ENCODE measurements at regions not wholly inside any gene's neighbourhood (a gene's known extent, or its start where the extent isn't known, plus 50 kb on each side); places are given as distances from the start of the nearest gene placed in this dataset.
A peak's percentile ranks its signal among the peaks of the same experiment; 100 is the strongest.

GRCh38 chr15:26355472-26356074 is 417.3 kb downstream of the GABRB3 start:
- no peak overlapping the region for H3K27ac ChIP-seq (ENCODE audit: low read depth, low read length)
- peaks cover 0 to 2% (median 0%) of the 10 kb centered on the region in 3 donors for H3K27me3 ChIP-seq (ENCODE audit: control insufficient read depth in 3 of 3, insufficient read depth in 3 of 3, low read length in 3 of 3)
- peak overlapping the region in 1 of 3 donors; percentile 12 for H3K9ac ChIP-seq (ENCODE audit: low read depth in 1 of 3, low read length in 3 of 3)
- no peaks in the 10 kb centered on the region for H3K9me3 ChIP-seq (ENCODE audit: control insufficient read depth in 3 of 3, low read length in 3 of 3)
- no peaks in the 10 kb centered on the region for H3K36me3 ChIP-seq (ENCODE audit: control insufficient read depth in 3 of 3, insufficient read depth in 3 of 3, low read length in 3 of 3)
- no peak overlapping the region for H3K4me3 ChIP-seq (ENCODE audit: low read length in 3 of 3)
- H3K4me1 ChIP-seq (ENCODE audit: control insufficient read depth in 3 of 3, insufficient read depth in 3 of 3, low read length in 3 of 3), result no peaks in the 10 kb centered on the region

GRCh38 chr15:26352909-26353308 is 420.0 kb downstream of the GABRB3 start:
- no peaks in the 10 kb centered on the region for H3K36me3 ChIP-seq (ENCODE audit: control insufficient read depth in 3 of 3, insufficient read depth in 3 of 3, low read length in 3 of 3)
- H3K4me1 ChIP-seq (ENCODE audit: control insufficient read depth in 3 of 3, insufficient read depth in 3 of 3, low read length in 3 of 3), result no peaks in the 10 kb centered on the region
- no peak overlapping the region for H3K9ac ChIP-seq (ENCODE audit: low read depth in 1 of 3, low read length in 3 of 3)
- H3K27ac ChIP-seq (ENCODE audit: low read depth, low read length), result no peak overlapping the region
- H3K4me3 ChIP-seq (ENCODE audit: low read length in 3 of 3), result no peak overlapping the region
- H3K9me3 ChIP-seq (ENCODE audit: control insufficient read depth in 3 of 3, low read length in 3 of 3), result peaks cover 0 to 4% (median 0%) of the 10 kb centered on the region in 3 donors
- peaks cover 0 to 2% (median 0%) of the 10 kb centered on the region in 3 donors for H3K27me3 ChIP-seq (ENCODE audit: control insufficient read depth in 3 of 3, insufficient read depth in 3 of 3, low read length in 3 of 3)

- Histone ChIP-seq H3K4me1 (ENCODE audit: control insufficient read depth in 3 of 3, insufficient read depth in 3 of 3, low read length in 3 of 3) (no peaks in the 10 kb centered on the region), H3K36me3 (ENCODE audit: control insufficient read depth in 3 of 3, insufficient read depth in 3 of 3, low read length in 3 of 3) (no peaks in the 10 kb centered on the region), H3K27me3 (ENCODE audit: control insufficient read depth in 3 of 3, insufficient read depth in 3 of 3, low read length in 3 of 3) (peaks cover 0 to 2% (median 0%) of the 10 kb centered on the region in 3 donors), H3K27ac (ENCODE audit: low read depth, low read length) (no peak overlapping the region), H3K9ac (ENCODE audit: low read depth in 1 of 3, low read length in 3 of 3) (no peak overlapping the region), H3K9me3 (ENCODE audit: control insufficient read depth in 3 of 3, low read length in 3 of 3) (peaks cover 0 to 4% (median 0%) of the 10 kb centered on the region in 3 donors), H3K4me3 (ENCODE audit: low read length in 3 of 3) (no peak overlapping the region)
Measured at GRCh38 chr15:26352406-26352805, 420.5 kb downstream of the GABRB3 start.

- Histone ChIP-seq H3K27me3 (ENCODE audit: control insufficient read depth in 3 of 3, insufficient read depth in 3 of 3, low read length in 3 of 3) (peaks cover 0 to 2% (median 0%) of the 10 kb centered on the region in 3 donors), H3K4me1 (ENCODE audit: control insufficient read depth in 3 of 3, insufficient read depth in 3 of 3, low read length in 3 of 3) (no peaks in the 10 kb centered on the region), H3K9me3 (ENCODE audit: control insufficient read depth in 3 of 3, low read length in 3 of 3) (no peaks in the 10 kb centered on the region), H3K36me3 (ENCODE audit: control insufficient read depth in 3 of 3, insufficient read depth in 3 of 3, low read length in 3 of 3) (no peaks in the 10 kb centered on the region), H3K9ac (ENCODE audit: low read depth in 1 of 3, low read length in 3 of 3) (no peak overlapping the region), H3K4me3 (ENCODE audit: low read length in 3 of 3) (no peak overlapping the region), H3K27ac (ENCODE audit: low read depth, low read length) (no peak overlapping the region)
Measured at GRCh38 chr15:26325495-26325894, 447.4 kb downstream of the GABRB3 start.

- Histone ChIP-seq H3K9ac (ENCODE audit: low read depth in 1 of 3, low read length in 3 of 3) (no peak overlapping the region), H3K27ac (ENCODE audit: low read depth, low read length) (no peak overlapping the region), H3K36me3 (ENCODE audit: control insufficient read depth in 3 of 3, insufficient read depth in 3 of 3, low read length in 3 of 3) (no peaks in the 10 kb centered on the region), H3K9me3 (ENCODE audit: control insufficient read depth in 3 of 3, low read length in 3 of 3) (no peaks in the 10 kb centered on the region), H3K4me3 (ENCODE audit: low read length in 3 of 3) (no peak overlapping the region), H3K4me1 (ENCODE audit: control insufficient read depth in 3 of 3, insufficient read depth in 3 of 3, low read length in 3 of 3) (no peaks in the 10 kb centered on the region), H3K27me3 (ENCODE audit: control insufficient read depth in 3 of 3, insufficient read depth in 3 of 3, low read length in 3 of 3) (no peaks in the 10 kb centered on the region)
Measured at GRCh38 chr15:26323566-26323965, 449.3 kb downstream of the GABRB3 start.

DNA sequence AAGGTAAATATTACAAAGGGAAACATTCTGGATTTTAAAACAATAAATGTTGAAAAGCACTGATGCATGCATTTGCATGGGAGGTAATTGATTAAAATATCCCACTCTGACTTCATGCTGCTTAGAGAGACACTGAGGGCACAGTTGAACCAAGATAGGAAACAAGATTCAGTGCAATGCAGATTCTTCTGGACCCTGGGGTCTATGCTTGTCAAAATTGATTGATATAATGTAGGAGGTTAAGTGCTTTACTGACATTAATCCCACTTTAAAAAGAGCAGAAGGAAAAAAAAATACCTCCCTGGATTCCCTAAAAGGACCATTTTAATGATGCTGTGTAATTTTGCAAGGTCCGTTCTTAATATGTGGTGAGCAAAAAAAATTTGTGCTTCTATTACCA is 454.2 kb downstream of the GABRB3 start:
- Histone ChIP-seq H3K9me3 (ENCODE audit: control insufficient read depth in 3 of 3, low read length in 3 of 3) (no peaks in the 10 kb centered on the region), H3K4me1 (ENCODE audit: control insufficient read depth in 3 of 3, insufficient read depth in 3 of 3, low read length in 3 of 3) (no peaks in the 10 kb centered on the region), H3K4me3 (ENCODE audit: low read length in 3 of 3) (no peak overlapping the region), H3K27ac (ENCODE audit: low read depth, low read length) (no peak overlapping the region), H3K36me3 (ENCODE audit: control insufficient read depth in 3 of 3, insufficient read depth in 3 of 3, low read length in 3 of 3) (no peaks in the 10 kb centered on the region), H3K9ac (ENCODE audit: low read depth in 1 of 3, low read length in 3 of 3) (no peak overlapping the region), H3K27me3 (ENCODE audit: control insufficient read depth in 3 of 3, insufficient read depth in 3 of 3, low read length in 3 of 3) (peaks cover 0 to 2% (median 0%) of the 10 kb centered on the region in 3 donors)

- peaks cover 0 to 4% (median 0%) of the 10 kb centered on the region in 3 donors for H3K9me3 ChIP-seq (ENCODE audit: control insufficient read depth in 3 of 3, low read length in 3 of 3)
- no peak overlapping the region for H3K4me3 ChIP-seq (ENCODE audit: low read length in 3 of 3)
- H3K36me3 ChIP-seq (ENCODE audit: control insufficient read depth in 3 of 3, insufficient read depth in 3 of 3, low read length in 3 of 3), result no peaks in the 10 kb centered on the region
- no peaks in the 10 kb centered on the region for H3K4me1 ChIP-seq (ENCODE audit: control insufficient read depth in 3 of 3, insufficient read depth in 3 of 3, low read length in 3 of 3)
- no peak overlapping the region for H3K27ac ChIP-seq (ENCODE audit: low read depth, low read length)
- H3K27me3 ChIP-seq (ENCODE audit: control insufficient read depth in 3 of 3, insufficient read depth in 3 of 3, low read length in 3 of 3), result peaks cover 0 to 2% (median 0%) of the 10 kb centered on the region in 3 donors
- no peak overlapping the region for H3K9ac ChIP-seq (ENCODE audit: low read depth in 1 of 3, low read length in 3 of 3)
Measured at GRCh38 chr15:26314577-26314976, 451.4 kb upstream of the ATP10A start.

DNA sequence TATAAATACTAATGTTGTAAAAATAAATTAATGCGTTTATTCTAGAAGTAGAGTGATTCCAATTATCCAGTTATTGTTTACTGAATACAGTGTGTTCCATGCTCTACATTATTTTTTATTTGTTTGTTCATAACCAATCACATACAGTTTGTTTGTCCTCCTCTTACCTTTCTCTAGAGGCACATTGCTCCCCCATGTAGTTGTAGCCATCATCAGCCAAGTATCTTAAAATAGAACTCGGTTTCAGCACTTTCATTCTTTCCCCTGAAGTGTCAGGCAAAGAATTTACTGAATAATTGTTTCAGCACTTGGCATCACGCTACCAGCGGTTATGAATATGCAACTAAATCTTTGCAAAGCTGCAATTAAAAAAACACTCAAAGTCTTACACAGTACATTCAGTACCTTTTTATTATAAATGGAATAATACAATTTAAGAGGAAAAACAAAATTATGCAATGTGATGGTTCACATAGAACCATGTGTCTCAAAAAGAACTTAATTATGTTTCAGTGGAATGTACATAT is 448.6 kb upstream of the ATP10A start:
- Histone ChIP-seq H3K9me3 (ENCODE audit: control insufficient read depth in 3 of 3, low read length in 3 of 3) (peaks cover 0 to 4% (median 0%) of the 10 kb centered on the region in 3 donors), H3K4me3 (ENCODE audit: low read length in 3 of 3) (no peak overlapping the region), H3K36me3 (ENCODE audit: control insufficient read depth in 3 of 3, insufficient read depth in 3 of 3, low read length in 3 of 3) (no peaks in the 10 kb centered on the region), H3K4me1 (ENCODE audit: control insufficient read depth in 3 of 3, insufficient read depth in 3 of 3, low read length in 3 of 3) (no peaks in the 10 kb centered on the region), H3K9ac (ENCODE audit: low read depth in 1 of 3, low read length in 3 of 3) (no peak overlapping the region), H3K27ac (ENCODE audit: low read depth, low read length) (no peak overlapping the region), H3K27me3 (ENCODE audit: control insufficient read depth in 3 of 3, insufficient read depth in 3 of 3, low read length in 3 of 3) (no peaks in the 10 kb centered on the region)

DNA sequence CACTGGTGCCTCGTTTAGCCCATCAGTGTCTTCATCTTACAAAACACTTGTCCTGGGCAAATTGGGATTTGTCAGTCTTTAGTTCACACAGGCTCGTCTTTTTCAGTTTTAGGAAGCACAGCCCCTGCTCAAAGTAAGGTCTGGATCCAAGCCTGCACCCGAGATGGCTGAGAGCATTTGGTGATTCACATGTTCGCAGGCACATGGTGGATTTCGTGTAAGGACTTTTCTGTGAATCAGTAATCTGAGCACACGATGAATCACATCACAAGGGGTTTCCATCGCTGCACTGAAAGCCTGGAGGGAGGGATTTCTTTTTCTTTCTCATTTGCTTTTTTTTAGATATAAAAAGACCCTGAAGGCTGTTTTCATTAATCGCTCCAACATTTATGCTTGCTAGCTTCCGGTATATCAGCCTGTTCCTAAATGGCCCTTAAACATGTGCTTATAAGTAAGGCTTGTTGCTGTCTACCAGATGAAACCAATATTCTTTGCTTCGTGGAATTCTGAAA is 435.6 kb upstream of the ATP10A start:
- H3K27me3 ChIP-seq (ENCODE audit: control insufficient read depth in 3 of 3, insufficient read depth in 3 of 3, low read length in 3 of 3), result no peaks in the 10 kb centered on the region
- no peaks in the 10 kb centered on the region for H3K4me1 ChIP-seq (ENCODE audit: control insufficient read depth in 3 of 3, insufficient read depth in 3 of 3, low read length in 3 of 3)
- H3K9ac ChIP-seq (ENCODE audit: low read depth in 1 of 3, low read length in 3 of 3), result no peak overlapping the region
- H3K27ac ChIP-seq (ENCODE audit: low read depth, low read length), result no peak overlapping the region
- no peak overlapping the region for H3K4me3 ChIP-seq (ENCODE audit: low read length in 3 of 3)
- no peaks in the 10 kb centered on the region for H3K9me3 ChIP-seq (ENCODE audit: control insufficient read depth in 3 of 3, low read length in 3 of 3)
- no peaks in the 10 kb centered on the region for H3K36me3 ChIP-seq (ENCODE audit: control insufficient read depth in 3 of 3, insufficient read depth in 3 of 3, low read length in 3 of 3)

- H3K4me3 ChIP-seq (ENCODE audit: low read length in 3 of 3), result no peak overlapping the region
- H3K4me1 ChIP-seq (ENCODE audit: control insufficient read depth in 3 of 3, insufficient read depth in 3 of 3, low read length in 3 of 3), result no peaks in the 10 kb centered on the region
- no peaks in the 10 kb centered on the region for H3K27me3 ChIP-seq (ENCODE audit: control insufficient read depth in 3 of 3, insufficient read depth in 3 of 3, low read length in 3 of 3)
- H3K9me3 ChIP-seq (ENCODE audit: control insufficient read depth in 3 of 3, low read length in 3 of 3), result no peaks in the 10 kb centered on the region
- no peaks in the 10 kb centered on the region for H3K36me3 ChIP-seq (ENCODE audit: control insufficient read depth in 3 of 3, insufficient read depth in 3 of 3, low read length in 3 of 3)
- no peak overlapping the region for H3K27ac ChIP-seq (ENCODE audit: low read depth, low read length)
- H3K9ac ChIP-seq (ENCODE audit: low read depth in 1 of 3, low read length in 3 of 3), result no peak overlapping the region
Measured at GRCh38 chr15:26298010-26298658, 435.0 kb upstream of the ATP10A start.
